ENCODE measurements at regions not wholly inside any gene's neighbourhood (a gene's known extent, or its start where the extent isn't known, plus 50 kb on each side); places are given as distances from the start of the nearest gene placed in this dataset.

- no peak for DNase-seq
These were observed 193.0 kb downstream of the SP3 start for GRCh38 chr2:173772205-173772604.

GRCh38 chr2:173773076-173773475, 192.1 kb downstream of the SP3 start:
- no peak for DNase-seq

GRCh38 chr2:173775440-173775839, 189.7 kb downstream of the SP3 start:
- no peak for DNase-seq

- no peak for DNase-seq
These were observed 182.5 kb downstream of the SP3 start for GRCh38 chr2:173782681-173783080.

- DNase-seq = no peak
These were observed 181.8 kb downstream of the SP3 start for GRCh38 chr2:173783382-173783781.

GRCh38 chr2:173785813-173786212, 179.4 kb downstream of the SP3 start:
- DNase-seq = no peak

- DNase-seq = no peak
These were observed 173.7 kb downstream of the SP3 start for GRCh38 chr2:173791502-173791901.

GRCh38 chr2:173792166-173792565, 173.0 kb downstream of the SP3 start:
- no peak for DNase-seq

- no peak for DNase-seq
These were observed 172.4 kb downstream of the SP3 start for GRCh38 chr2:173792741-173793140.

GRCh38 chr2:173793709-173794565, 171.2 kb downstream of the SP3 start:
- DNase-seq = no peak

- no peak for DNase-seq
These were observed 167.4 kb downstream of the SP3 start for GRCh38 chr2:173797586-173798263.

GRCh38 chr2:173802518-173802917, 162.7 kb downstream of the SP3 start:
- DNase-seq = no peak

GRCh38 chr2:173803449-173803848, 161.7 kb downstream of the SP3 start:
- DNase-seq = no peak

- no peak for DNase-seq
These were observed 158.4 kb downstream of the SP3 start for GRCh38 chr2:173806761-173807160.

GRCh38 chr2:173808718-173809117, 156.5 kb downstream of the SP3 start:
- DNase-seq = peak in 1 of 14 donors; percentile 2

- no peak for DNase-seq
These were observed 152.9 kb downstream of the SP3 start for GRCh38 chr2:173812321-173812720.

- DNase-seq = no peak
These were observed 150.9 kb downstream of the SP3 start for GRCh38 chr2:173814306-173814705.

GRCh38 chr2:173815772-173816171, 149.4 kb downstream of the SP3 start:
- DNase-seq = no peak

- no peak for DNase-seq
These were observed 147.6 kb downstream of the SP3 start for GRCh38 chr2:173817582-173817981.

GRCh38 chr2:173818285-173818684, 146.9 kb downstream of the SP3 start:
- no peak for DNase-seq

- DNase-seq = no peak
These were observed 145.3 kb downstream of the SP3 start for GRCh38 chr2:173819852-173820251.

- DNase-seq = no peak
These were observed 143.7 kb downstream of the SP3 start for GRCh38 chr2:173821451-173821850.

GRCh38 chr2:173822889-173823542, 142.2 kb downstream of the SP3 start:
- no peak for DNase-seq

GRCh38 chr2:173823543-173823939, 141.6 kb downstream of the SP3 start:
- DNase-seq = no peak

Data from C1 segment of cervical spinal cord (tissue), 14 donors.